ENCODE measurements at regions not wholly inside any gene's neighbourhood (a gene's known extent, or its start where the extent isn't known, plus 50 kb on each side); places are given as distances from the start of the nearest gene placed in this dataset.

GRCh38 chr10:108775911-108776475, 1147.3 kb downstream of the XPNPEP1 start:
- Histone ChIP-seq H3K4me3 (ENCODE audit: low read depth in 1 of 5, low read length in 5 of 5) (no peak overlapping the region), H3K9ac (ENCODE audit: low read length in 5 of 5) (no peak overlapping the region), H3K27me3 (ENCODE audit: control insufficient read depth in 5 of 5, insufficient read depth in 4 of 5, low read length in 5 of 5) (no peaks in the 10 kb centered on the region), H3K4me1 (ENCODE audit: control insufficient read depth in 5 of 5, insufficient read depth in 5 of 5, low read length in 5 of 5) (no peaks in the 10 kb centered on the region), H3K36me3 (ENCODE audit: control insufficient read depth in 5 of 5, insufficient read depth in 5 of 5, low read length in 5 of 5) (no peaks in the 10 kb centered on the region), H3K27ac (ENCODE audit: low read depth, low read length) (no peak overlapping the region), H3K9me3 (ENCODE audit: control insufficient read depth in 5 of 5, low read length in 5 of 5) (no peaks in the 10 kb centered on the region)

GRCh38 chr10:108771106-108771505, 1152.2 kb downstream of the XPNPEP1 start:
- Histone ChIP-seq H3K36me3 (ENCODE audit: control insufficient read depth in 5 of 5, insufficient read depth in 5 of 5, low read length in 5 of 5) (no peaks in the 10 kb centered on the region), H3K27ac (ENCODE audit: low read depth, low read length) (no peak overlapping the region), H3K9me3 (ENCODE audit: control insufficient read depth in 5 of 5, low read length in 5 of 5) (no peaks in the 10 kb centered on the region), H3K4me3 (ENCODE audit: low read depth in 1 of 5, low read length in 5 of 5) (no peak overlapping the region), H3K9ac (ENCODE audit: low read length in 5 of 5) (no peak overlapping the region), H3K27me3 (ENCODE audit: control insufficient read depth in 5 of 5, insufficient read depth in 4 of 5, low read length in 5 of 5) (no peaks in the 10 kb centered on the region), H3K4me1 (ENCODE audit: control insufficient read depth in 5 of 5, insufficient read depth in 5 of 5, low read length in 5 of 5) (no peaks in the 10 kb centered on the region)

- no peaks in the 10 kb centered on the region for H3K9me3 ChIP-seq (ENCODE audit: control insufficient read depth in 5 of 5, low read length in 5 of 5)
- H3K9ac ChIP-seq (ENCODE audit: low read length in 5 of 5) = no peak overlapping the region
- no peak overlapping the region for H3K4me3 ChIP-seq (ENCODE audit: low read depth in 1 of 5, low read length in 5 of 5)
- no peaks in the 10 kb centered on the region for H3K4me1 ChIP-seq (ENCODE audit: control insufficient read depth in 5 of 5, insufficient read depth in 5 of 5, low read length in 5 of 5)
- no peaks in the 10 kb centered on the region for H3K36me3 ChIP-seq (ENCODE audit: control insufficient read depth in 5 of 5, insufficient read depth in 5 of 5, low read length in 5 of 5)
- no peak overlapping the region for H3K27ac ChIP-seq (ENCODE audit: low read depth, low read length)
- no peaks in the 10 kb centered on the region for H3K27me3 ChIP-seq (ENCODE audit: control insufficient read depth in 5 of 5, insufficient read depth in 4 of 5, low read length in 5 of 5)
Measured at GRCh38 chr10:108765794-108766193, 1157.5 kb downstream of the XPNPEP1 start.

GRCh38 chr10:108757946-108758345, 1165.4 kb downstream of the XPNPEP1 start:
- Histone ChIP-seq H3K36me3 (ENCODE audit: control insufficient read depth in 5 of 5, insufficient read depth in 5 of 5, low read length in 5 of 5) (no peaks in the 10 kb centered on the region), H3K27me3 (ENCODE audit: control insufficient read depth in 5 of 5, insufficient read depth in 4 of 5, low read length in 5 of 5) (no peaks in the 10 kb centered on the region)

GRCh38 chr10:108755646-108756045, 1167.7 kb downstream of the XPNPEP1 start:
- H3K27ac ChIP-seq (ENCODE audit: low read depth, low read length) = no peak overlapping the region
- H3K9ac ChIP-seq (ENCODE audit: low read length in 5 of 5) = no peak overlapping the region
- no peaks in the 10 kb centered on the region for H3K27me3 ChIP-seq (ENCODE audit: control insufficient read depth in 5 of 5, insufficient read depth in 4 of 5, low read length in 5 of 5)
- no peak overlapping the region for H3K4me3 ChIP-seq (ENCODE audit: low read depth in 1 of 5, low read length in 5 of 5)
- no peaks in the 10 kb centered on the region for H3K9me3 ChIP-seq (ENCODE audit: control insufficient read depth in 5 of 5, low read length in 5 of 5)
- H3K36me3 ChIP-seq (ENCODE audit: control insufficient read depth in 5 of 5, insufficient read depth in 5 of 5, low read length in 5 of 5) = no peaks in the 10 kb centered on the region
- H3K4me1 ChIP-seq (ENCODE audit: control insufficient read depth in 5 of 5, insufficient read depth in 5 of 5, low read length in 5 of 5) = no peaks in the 10 kb centered on the region

More at GRCh38 chr10:108757946-108758345, 1165.4 kb downstream of the XPNPEP1 start:
- H3K27ac ChIP-seq (ENCODE audit: low read depth, low read length) = no peak overlapping the region
- H3K4me3 ChIP-seq (ENCODE audit: low read depth in 1 of 5, low read length in 5 of 5) = no peak overlapping the region
- no peaks in the 10 kb centered on the region for H3K4me1 ChIP-seq (ENCODE audit: control insufficient read depth in 5 of 5, insufficient read depth in 5 of 5, low read length in 5 of 5)
- no peaks in the 10 kb centered on the region for H3K9me3 ChIP-seq (ENCODE audit: control insufficient read depth in 5 of 5, low read length in 5 of 5)
- no peak overlapping the region for H3K9ac ChIP-seq (ENCODE audit: low read length in 5 of 5)

GRCh38 chr10:108753326-108753725, 1170.0 kb downstream of the XPNPEP1 start:
- H3K27ac ChIP-seq (ENCODE audit: low read depth, low read length) = no peak overlapping the region
- H3K27me3 ChIP-seq (ENCODE audit: control insufficient read depth in 5 of 5, insufficient read depth in 4 of 5, low read length in 5 of 5) = no peaks in the 10 kb centered on the region
- no peaks in the 10 kb centered on the region for H3K9me3 ChIP-seq (ENCODE audit: control insufficient read depth in 5 of 5, low read length in 5 of 5)
- H3K4me1 ChIP-seq (ENCODE audit: control insufficient read depth in 5 of 5, insufficient read depth in 5 of 5, low read length in 5 of 5) = no peaks in the 10 kb centered on the region
- H3K4me3 ChIP-seq (ENCODE audit: low read depth in 1 of 5, low read length in 5 of 5) = no peak overlapping the region
- no peaks in the 10 kb centered on the region for H3K36me3 ChIP-seq (ENCODE audit: control insufficient read depth in 5 of 5, insufficient read depth in 5 of 5, low read length in 5 of 5)
- H3K9ac ChIP-seq (ENCODE audit: low read length in 5 of 5) = no peak overlapping the region

GRCh38 chr10:108749042-108749441, 1174.3 kb downstream of the XPNPEP1 start:
- H3K4me1 ChIP-seq (ENCODE audit: control insufficient read depth in 5 of 5, insufficient read depth in 5 of 5, low read length in 5 of 5) = no peaks in the 10 kb centered on the region
- H3K36me3 ChIP-seq (ENCODE audit: control insufficient read depth in 5 of 5, insufficient read depth in 5 of 5, low read length in 5 of 5) = no peaks in the 10 kb centered on the region
- H3K27me3 ChIP-seq (ENCODE audit: control insufficient read depth in 5 of 5, insufficient read depth in 4 of 5, low read length in 5 of 5) = no peaks in the 10 kb centered on the region
- no peaks in the 10 kb centered on the region for H3K9me3 ChIP-seq (ENCODE audit: control insufficient read depth in 5 of 5, low read length in 5 of 5)
- H3K9ac ChIP-seq (ENCODE audit: low read length in 5 of 5) = no peak overlapping the region
- H3K27ac ChIP-seq (ENCODE audit: low read depth, low read length) = no peak overlapping the region
- H3K4me3 ChIP-seq (ENCODE audit: low read depth in 1 of 5, low read length in 5 of 5) = no peak overlapping the region

- Histone ChIP-seq H3K27me3 (ENCODE audit: control insufficient read depth in 5 of 5, insufficient read depth in 4 of 5, low read length in 5 of 5) (no peaks in the 10 kb centered on the region), H3K4me3 (ENCODE audit: low read depth in 1 of 5, low read length in 5 of 5) (no peak overlapping the region), H3K9me3 (ENCODE audit: control insufficient read depth in 5 of 5, low read length in 5 of 5) (peaks cover 0 to 8% (median 6%) of the 10 kb centered on the region in 5 donors), H3K36me3 (ENCODE audit: control insufficient read depth in 5 of 5, insufficient read depth in 5 of 5, low read length in 5 of 5) (no peaks in the 10 kb centered on the region), H3K9ac (ENCODE audit: low read length in 5 of 5) (no peak overlapping the region), H3K4me1 (ENCODE audit: control insufficient read depth in 5 of 5, insufficient read depth in 5 of 5, low read length in 5 of 5) (no peaks in the 10 kb centered on the region), H3K27ac (ENCODE audit: low read depth, low read length) (no peak overlapping the region)
Measured at GRCh38 chr10:108736111-108736510, 1187.2 kb downstream of the XPNPEP1 start.

- Histone ChIP-seq H3K36me3 (ENCODE audit: control insufficient read depth in 5 of 5, insufficient read depth in 5 of 5, low read length in 5 of 5) (no peaks in the 10 kb centered on the region), H3K4me3 (ENCODE audit: low read depth in 1 of 5, low read length in 5 of 5) (no peak overlapping the region), H3K9ac (ENCODE audit: low read length in 5 of 5) (no peak overlapping the region)
Measured at GRCh38 chr10:108735380-108735779, 1187.9 kb downstream of the XPNPEP1 start.

GRCh38 chr10:108721874-108722273, 1201.4 kb downstream of the XPNPEP1 start:
- no peaks in the 10 kb centered on the region for H3K27me3 ChIP-seq (ENCODE audit: control insufficient read depth in 5 of 5, insufficient read depth in 4 of 5, low read length in 5 of 5)
- no peak overlapping the region for H3K9ac ChIP-seq (ENCODE audit: low read length in 5 of 5)
- H3K4me3 ChIP-seq (ENCODE audit: low read depth in 1 of 5, low read length in 5 of 5) = no peak overlapping the region
- no peaks in the 10 kb centered on the region for H3K4me1 ChIP-seq (ENCODE audit: control insufficient read depth in 5 of 5, insufficient read depth in 5 of 5, low read length in 5 of 5)
- H3K27ac ChIP-seq (ENCODE audit: low read depth, low read length) = no peak overlapping the region
- H3K9me3 ChIP-seq (ENCODE audit: control insufficient read depth in 5 of 5, low read length in 5 of 5) = peaks cover 0 to 19% (median 3%) of the 10 kb centered on the region in 5 donors
- no peaks in the 10 kb centered on the region for H3K36me3 ChIP-seq (ENCODE audit: control insufficient read depth in 5 of 5, insufficient read depth in 5 of 5, low read length in 5 of 5)

More at GRCh38 chr10:108735380-108735779, 1187.9 kb downstream of the XPNPEP1 start:
- Histone ChIP-seq H3K27ac (ENCODE audit: low read depth, low read length) (no peak overlapping the region), H3K9me3 (ENCODE audit: control insufficient read depth in 5 of 5, low read length in 5 of 5) (peaks cover 0 to 8% (median 3%) of the 10 kb centered on the region in 5 donors), H3K27me3 (ENCODE audit: control insufficient read depth in 5 of 5, insufficient read depth in 4 of 5, low read length in 5 of 5) (no peaks in the 10 kb centered on the region), H3K4me1 (ENCODE audit: control insufficient read depth in 5 of 5, insufficient read depth in 5 of 5, low read length in 5 of 5) (no peaks in the 10 kb centered on the region)
